Smooth muscle cell (in vitro differentiated cells): ENCODE measurements at regions not wholly inside any gene's neighbourhood (a gene's known extent, or its start where the extent isn't known, plus 50 kb on each side); places are given as distances from the start of the nearest gene placed in this dataset.

Experiments
- DNase-seq: peaks from one replicate; lab custom pipeline; 2025; ENCODE audit not compliant: unreplicated experiment; lab: John Stamatoyannopoulos, UW
- H2AFZ ChIP-seq: fragments of 200-600 bp; sonication (generic); 2 replicates; pipeline ENCODE4 v1.6.0; 2016; ENCODE audit warnings: antibody characterized with exemption, low read depth, mild to moderate bottlenecking
- H3F3A ChIP-seq: fragments of 200-600 bp; sonication (generic); 2 replicates; pipeline ENCODE4 v1.6.0; 2017; ENCODE audit warnings: antibody characterized with exemption, low read depth
- H3K27ac ChIP-seq: fragments of 200-600 bp; sonication (generic); 2 replicates; pipeline ENCODE4 v1.5.1; 2016; ENCODE audit warnings: low read depth, mild to moderate bottlenecking
- H3K27me3 ChIP-seq: fragments of 200-600 bp; sonication (generic); 2 replicates; pipeline ENCODE4 v1.6.1; 2016; ENCODE audit warnings: low read depth, mild to moderate bottlenecking
- H3K36me3 ChIP-seq: fragments of 200-600 bp; sonication (generic); 2 replicates; pipeline ENCODE4 v1.5.1; 2016; ENCODE audit warnings: low read depth
- H3K4me1 ChIP-seq: fragments of 200-600 bp; sonication (generic); 2 replicates; pipeline ENCODE4 v1.5.1; 2016; ENCODE audit warnings: low read depth
- H3K4me2 ChIP-seq: fragments of 200-600 bp; sonication (generic); 2 replicates; pipeline ENCODE4 v1.6.0; 2016; ENCODE audit warnings: mild to moderate bottlenecking
- H3K4me3 ChIP-seq: fragments of 200-600 bp; sonication (generic); 2 replicates; pipeline ENCODE4 v1.5.1; 2016; ENCODE audit warnings: mild to moderate bottlenecking
- H3K79me2 ChIP-seq: fragments of 200-600 bp; sonication (generic); 2 replicates; pipeline ENCODE4 v1.6.0; 2016; ENCODE audit warnings: low read depth, mild to moderate bottlenecking
- H3K9ac ChIP-seq: fragments of 200-600 bp; sonication (generic); 2 replicates; pipeline ENCODE4 v1.6.0; 2016; ENCODE audit warnings: low read depth
- H3K9me3 ChIP-seq: fragments of 200-600 bp; sonication (generic); replicated peaks from 2 replicates; pipeline ENCODE4 v1.5.1; 2016; ENCODE audit warnings: low read depth
- H4K20me1 ChIP-seq: fragments of 200-600 bp; sonication (generic); 2 replicates; pipeline ENCODE4 v1.6.0; 2016; ENCODE audit warnings: low read depth
- CTCF ChIP-seq: fragments of 200-600 bp; sonication (generic); IDR thresholded peaks from 2 replicates; pipeline ENCODE4 v1.5.1; 2017; ENCODE audit warnings: borderline replicate concordance, mild to moderate bottlenecking, antibody characterized with exemption; ENCODE audit not compliant: insufficient read depth, poor library complexity, severe bottlenecking
- WGBS: methylation state at CpG from one replicate; pipeline ENCODE4 v1.1.7; 2016; ENCODE audit warnings: low lambda C conversion rate; 5-methylcytosine and 5-hydroxymethylcytosine counted together

- 84% methylated on average over 9 of the region's 9 CpGs for WGBS
- no peak overlapping the region for H3K9ac ChIP-seq
- no peaks in the 10 kb centered on the region for H3K27me3 ChIP-seq
- H2AFZ ChIP-seq: peak overlapping the region; percentile 27
- no peaks in the 10 kb centered on the region for H3K79me2 ChIP-seq
- H3F3A ChIP-seq: no peaks in the 10 kb centered on the region
- no peak overlapping the region for H3K4me2 ChIP-seq
- no peak for TF ChIP-seq CTCF
- no peak for DNase-seq
- no peaks in the 10 kb centered on the region for H3K9me3 ChIP-seq
- no peak overlapping the region for H3K4me3 ChIP-seq
- H4K20me1 ChIP-seq: no peaks in the 10 kb centered on the region
- no peak overlapping the region for H3K27ac ChIP-seq
- H3K36me3 ChIP-seq: no peaks in the 10 kb centered on the region
- no peaks in the 10 kb centered on the region for H3K4me1 ChIP-seq
Measured at GRCh38 chr3:76352511-76353284, 567.3 kb upstream of the ZNF717 start.

GRCh38 chr3:76353683-76354082 is 568.3 kb upstream of the ZNF717 start:
- Histone ChIP-seq H3K79me2 (no peaks in the 10 kb centered on the region), H3K9me3 (no peaks in the 10 kb centered on the region), H3F3A (no peaks in the 10 kb centered on the region), H3K36me3 (no peaks in the 10 kb centered on the region), H3K4me3 (no peak overlapping the region), H4K20me1 (no peaks in the 10 kb centered on the region), H3K4me1 (no peaks in the 10 kb centered on the region), H3K27ac (no peak overlapping the region), H3K9ac (no peak overlapping the region), H3K27me3 (no peaks in the 10 kb centered on the region), H2AFZ (no peak overlapping the region), H3K4me2 (no peak overlapping the region)
- no peak for DNase-seq
- 34% methylated on average over 9 of the region's 9 CpGs for WGBS
- no peak for TF ChIP-seq CTCF

- H2AFZ ChIP-seq: no peak overlapping the region
- no peak overlapping the region for H3K9ac ChIP-seq
- H3K9me3 ChIP-seq: no peaks in the 10 kb centered on the region
- no peaks in the 10 kb centered on the region for H3F3A ChIP-seq
- no peak overlapping the region for H3K4me2 ChIP-seq
- no peaks in the 10 kb centered on the region for H3K4me1 ChIP-seq
- no peaks in the 10 kb centered on the region for H3K27me3 ChIP-seq
- H3K27ac ChIP-seq: no peak overlapping the region
- H3K79me2 ChIP-seq: no peaks in the 10 kb centered on the region
- DNase-seq: no peak
- H3K36me3 ChIP-seq: no peaks in the 10 kb centered on the region
- H4K20me1 ChIP-seq: no peaks in the 10 kb centered on the region
- no peak for TF ChIP-seq CTCF
- 93% methylated on average over 1 of the region's 1 CpG for WGBS
- no peak overlapping the region for H3K4me3 ChIP-seq
Measured at GRCh38 chr3:76361010-76361409, 575.7 kb upstream of the ZNF717 start.

- no peaks in the 10 kb centered on the region for H3K9me3 ChIP-seq
- no peak for DNase-seq
- H2AFZ ChIP-seq: no peak overlapping the region
- no peak overlapping the region for H3K27ac ChIP-seq
- H3K27me3 ChIP-seq: no peaks in the 10 kb centered on the region
- no peak overlapping the region for H3K4me2 ChIP-seq
- WGBS: 95% methylated on average over 6 of the region's 6 CpGs
- H3K79me2 ChIP-seq: no peaks in the 10 kb centered on the region
- no peaks in the 10 kb centered on the region for H3K36me3 ChIP-seq
- H4K20me1 ChIP-seq: no peaks in the 10 kb centered on the region
- H3K4me3 ChIP-seq: no peak overlapping the region
- no peak overlapping the region for H3K9ac ChIP-seq
- peaks cover 3% of the 10 kb centered on the region for H3K4me1 ChIP-seq
- H3F3A ChIP-seq: no peaks in the 10 kb centered on the region
- no peak for TF ChIP-seq CTCF
Measured at GRCh38 chr3:76362643-76363042, 577.3 kb upstream of the ZNF717 start.
